IMR-90 (cell line): ENCODE measurements at regions not wholly inside any gene's neighbourhood (a gene's known extent, or its start where the extent isn't known, plus 50 kb on each side); places are given as distances from the start of the nearest gene placed in this dataset.

Experiments
- ATAC-seq: fragments of 200-7000 bp; cut with Tn5 transposase; 2 replicates; pipeline ENCODE4 v1.9.1; 2020; ENCODE audit warnings: low read depth, mild to moderate bottlenecking, moderate library complexity
- BruUV-seq: library from RNA; stranded (reverse); fragments of 400-500 nt; replicated peaks from 2 replicates; lab custom pipeline; 2021; lab: Mats Ljungman, UMichigan
- CTCF ChIA-PET: fragments of 300-600 bp; formaldehyde crosslinking; extraction: SDS; loops from one replicate; lab custom pipeline; 2021; ENCODE audit warnings: antibody characterized with exemption; lab: Yijun Ruan, JAX
- POLR2A ChIA-PET: fragments of 300-600 bp; sonication (Branson Sonifier 250); formaldehyde crosslinking; loops from one replicate; lab custom pipeline; 2022; ENCODE audit warnings: antibody characterized with exemption; ENCODE audit not compliant: unreplicated experiment; lab: Charles Lee
- DNase-seq: peaks from one replicate; pipeline ENCODE4 v3.0.0; 2013
- H2AFZ ChIP-seq: replicated peaks from 2 replicates; pipeline ENCODE3; 2013; ENCODE audit warnings: low read length, mild to moderate bottlenecking; ENCODE audit not compliant: poor library complexity
- H2AK5ac ChIP-seq: 2 replicates; pipeline ENCODE4 v1.6.1; 2013; ENCODE audit warnings: low read depth, low read length, inconsistent platforms
- H2AK9ac ChIP-seq: replicated peaks from 2 replicates; pipeline ENCODE3; 2013; ENCODE audit warnings: mild to moderate bottlenecking, low read depth, low read length, moderate library complexity; ENCODE audit not compliant: poor library complexity
- H2BK120ac ChIP-seq: 2 replicates; pipeline ENCODE4 v1.6.1; 2013; ENCODE audit warnings: low read depth, low read length, inconsistent platforms
- H2BK15ac ChIP-seq: 3 replicates; pipeline ENCODE4 v1.6.1; 2013; ENCODE audit warnings: low read depth, low read length, inconsistent platforms
- H2BK20ac ChIP-seq: 2 replicates; pipeline ENCODE4 v1.6.1; 2013; ENCODE audit warnings: low read depth, mild to moderate bottlenecking, inconsistent platforms, low read length, moderate library complexity
- H2BK5ac ChIP-seq: 2 replicates; pipeline ENCODE4 v1.6.1; 2013; ENCODE audit warnings: mild to moderate bottlenecking, low read depth, low read length, inconsistent platforms; ENCODE audit not compliant: poor library complexity, severe bottlenecking
- H3K14ac ChIP-seq: replicated peaks from 2 replicates; pipeline ENCODE4 v1.6.1; 2013; ENCODE audit warnings: low read depth, low read length, inconsistent platforms
- H3K18ac ChIP-seq: 2 replicates; pipeline ENCODE4 v1.6.1; 2013; ENCODE audit warnings: low read depth, low read length, control low read depth
- H3K23ac ChIP-seq: 2 replicates; pipeline ENCODE4 v1.6.1; 2013; ENCODE audit warnings: low read depth, low read length, inconsistent platforms
- H3K27ac ChIP-seq: 2 replicates; pipeline ENCODE4 v1.5.1; 2013; ENCODE audit warnings: mild to moderate bottlenecking, control low read depth, low read length; ENCODE audit not compliant: insufficient read depth
- H3K27me3 ChIP-seq: 2 replicates; pipeline ENCODE4 v1.6.1; 2013; ENCODE audit warnings: low read length; ENCODE audit not compliant: control insufficient read depth, insufficient read depth
- H3K36me3 ChIP-seq: 2 replicates; pipeline ENCODE4 v1.6.1; 2013; ENCODE audit warnings: low read length, mixed read lengths; ENCODE audit not compliant: control insufficient read depth, insufficient read depth
- H3K4ac ChIP-seq: 2 replicates; pipeline ENCODE4 v1.6.1; 2013; ENCODE audit warnings: low read depth, low read length, inconsistent platforms
- H3K4me1 ChIP-seq: 2 replicates; pipeline ENCODE4 v1.6.1; 2013; ENCODE audit warnings: low read length, mixed read lengths; ENCODE audit not compliant: control insufficient read depth, insufficient read depth
- H3K4me2 ChIP-seq: 2 replicates; pipeline ENCODE4 v1.6.1; 2013; ENCODE audit warnings: low read depth, mild to moderate bottlenecking, control low read depth, low read length, moderate library complexity
- H3K4me3 ChIP-seq: 2 replicates; pipeline ENCODE4 v1.5.1; 2013; ENCODE audit warnings: low read depth, mild to moderate bottlenecking, control low read depth, low read length, moderate library complexity; ENCODE audit not compliant: insufficient read depth
- H3K56ac ChIP-seq: 2 replicates; pipeline ENCODE4 v1.6.1; 2013; ENCODE audit warnings: low read length, inconsistent platforms; ENCODE audit not compliant: insufficient read depth; ENCODE audit errors: extremely low read depth
- H3K79me1 ChIP-seq, 2 experiments: 2 replicates each; pipeline ENCODE4 v1.6.1; 2013; ENCODE audit warnings: low read length in 2 of 2, inconsistent platforms in 1 of 2, low read depth in 1 of 2
- H3K9ac ChIP-seq: 2 replicates; pipeline ENCODE4 v1.6.1; 2013; ENCODE audit warnings: low read depth, low read length, control low read depth
- H3K9me1 ChIP-seq: 2 replicates; pipeline ENCODE4 v1.6.1; 2013; ENCODE audit warnings: low read length, inconsistent platforms; ENCODE audit not compliant: insufficient read depth
- H3K9me3 ChIP-seq: 2 replicates; pipeline ENCODE4 v1.6.1; 2013; ENCODE audit warnings: low read length; ENCODE audit not compliant: control insufficient read depth, insufficient read depth
- H4K20me1 ChIP-seq: 2 replicates; pipeline ENCODE4 v1.6.1; 2013; ENCODE audit warnings: low read length, inconsistent platforms; ENCODE audit not compliant: insufficient read depth
- H4K5ac ChIP-seq: 2 replicates; pipeline ENCODE4 v1.6.1; 2013; ENCODE audit warnings: mild to moderate bottlenecking, low read depth, low read length, control low read depth
- H4K8ac ChIP-seq, 2 experiments: 2 replicates each; pipeline ENCODE4 v1.6.1; 2013; ENCODE audit warnings: low read depth in 2 of 2, low read length in 2 of 2, control low read depth in 1 of 2, inconsistent platforms in 1 of 2
- H4K91ac ChIP-seq: 2 replicates; pipeline ENCODE4 v1.6.1; 2013; ENCODE audit warnings: low read depth, low read length, inconsistent platforms; ENCODE audit not compliant: insufficient read depth
- BHLHE40 ChIP-seq: fragments of 150-350 bp; IDR thresholded peaks from 2 replicates; pipeline ENCODE4 v1.6.1; 2016; ENCODE audit warnings: mild to moderate bottlenecking, low read depth, low read length
- CEBPB ChIP-seq: IDR thresholded peaks from 2 replicates; pipeline ENCODE4 v1.6.1; 2012; ENCODE audit warnings: low read depth, low read length, improper control_type of control experiment
- CHD1 ChIP-seq: IDR thresholded peaks from 2 replicates; pipeline ENCODE4 v1.6.1; 2012; ENCODE audit warnings: low read depth, low read length, improper control_type of control experiment
- CTCF ChIP-seq: conservative IDR thresholded peaks from 2 replicates; pipeline ENCODE4 v1.5.1; 2012; ENCODE audit warnings: mild to moderate bottlenecking, low read depth, low read length, improper control_type of control experiment
- ELK1 ChIP-seq: fragments of 150-350 bp; IDR thresholded peaks from 2 replicates; pipeline ENCODE4 v1.6.1; 2016; ENCODE audit warnings: low read depth, mild to moderate bottlenecking, low read length, moderate library complexity, borderline replicate concordance
- MAFK ChIP-seq: IDR thresholded peaks from 2 replicates; pipeline ENCODE4 v1.6.1; 2012; ENCODE audit warnings: low read depth, low read length, improper control_type of control experiment
- MAZ ChIP-seq: IDR thresholded peaks from 2 replicates; pipeline ENCODE4 v1.6.1; 2012; ENCODE audit warnings: low read depth, mild to moderate bottlenecking, low read length, improper control_type of control experiment, moderate library complexity, borderline replicate concordance
- MXI1 ChIP-seq: IDR thresholded peaks from 2 replicates; pipeline ENCODE4 v1.6.1; 2012; ENCODE audit warnings: low read depth, mild to moderate bottlenecking, low read length, moderate library complexity, borderline replicate concordance
- NFE2L2 ChIP-seq: fragments of 150-350 bp; IDR thresholded peaks from 2 replicates; pipeline ENCODE4 v1.6.1; 2016; ENCODE audit warnings: low read depth, mild to moderate bottlenecking, low read length
- POLR2A ChIP-seq: IDR thresholded peaks from 2 replicates; pipeline ENCODE4 v1.6.1; 2012; ENCODE audit warnings: mild to moderate bottlenecking, low read depth, low read length
- RAD21 ChIP-seq: IDR thresholded peaks from 2 replicates; pipeline ENCODE4 v1.6.1; 2012; ENCODE audit warnings: low read length, improper control_type of control experiment
- RCOR1 ChIP-seq: IDR thresholded peaks from 2 replicates; pipeline ENCODE4 v1.6.1; 2012; ENCODE audit warnings: mild to moderate bottlenecking, low read length, improper control_type of control experiment; ENCODE audit not compliant: insufficient replicate concordance
- RFX5 ChIP-seq: IDR thresholded peaks from 2 replicates; pipeline ENCODE4 v1.8.0; 2012; ENCODE audit warnings: low read depth, mild to moderate bottlenecking, low read length, moderate library complexity
- USF2 ChIP-seq: fragments of 150-350 bp; IDR thresholded peaks from 2 replicates; pipeline ENCODE4 v1.6.1; 2017; ENCODE audit warnings: mild to moderate bottlenecking, antibody characterized with exemption, low read length, low read depth
- WGBS, 2 experiments: methylation state at CpG; one replicate each; pipeline versions ENCODE4 v1.1.5 to v1.1.7; 2013; ENCODE audit warnings: missing lambda C conversion rate in 2 of 2; ENCODE audit not compliant: insufficient read length in 1 of 2; ENCODE audit errors: extremely low coverage in 2 of 2; 5-methylcytosine and 5-hydroxymethylcytosine counted together
- dilution Hi-C: fragments of 300-500 bp; cut with HindIII; formaldehyde crosslinking; loops from one replicate; pipeline ENCODE4 v1.14.3; 2018; ENCODE audit warnings: low sequenced_read_pairs; ENCODE audit not compliant: unreplicated experiment
- in situ Hi-C: fragments of 300-500 bp; cut with MboI; formaldehyde crosslinking; loops from 3 replicates; pipeline ENCODE4 v1.14.3; 2019; ENCODE audit warnings: low sequenced_read_pairs, inconsistent platforms, mixed read lengths
- intact Hi-C: fragments of 100-400 bp; cut with micrococcal nuclease; formaldehyde crosslinking; loops from 2 replicates; pipeline ENCODE4 v1.10.0; 2022

GRCh38 chr18:38867680-38868079, 1302.1 kb upstream of the CELF4 start:
- Histone ChIP-seq H3K79me1 (no peaks in the 10 kb centered on the region), H2AK9ac (no peak overlapping the region), H2BK20ac (no peak overlapping the region), H3K9me1 (no peaks in the 10 kb centered on the region), H3K4me1 (no peaks in the 10 kb centered on the region), H3K18ac (no peak overlapping the region), H3K36me3 (no peaks in the 10 kb centered on the region), H4K5ac (no peak overlapping the region), H3K4me2 (no peak overlapping the region), H2BK15ac (no peak overlapping the region), H3K4me3 (no peak overlapping the region), H2BK120ac (no peak overlapping the region), H3K4ac (no peak overlapping the region), H2AFZ (no peak overlapping the region), H4K91ac (no peak overlapping the region), H3K27ac (no peak overlapping the region), H2BK5ac (no peak overlapping the region), H4K8ac (no peak overlapping the region), H2AK5ac (no peak overlapping the region), H4K20me1 (no peaks in the 10 kb centered on the region), H3K27me3 (no peaks in the 10 kb centered on the region), H3K14ac (no peak overlapping the region), H3K23ac (no peak overlapping the region), H3K9me3 (peaks cover 5% of the 10 kb centered on the region; the same call in 1 of the 2 replicates), H3K56ac (no peak overlapping the region), H3K9ac (no peak overlapping the region)
- no TSS peak for BruUV-seq
- dilution Hi-C loops, result no loop called here
- DNase-seq (no peak), ATAC-seq (no peak)
- TF ChIP-seq MAZ, result no peak
- TF ChIP-seq USF2, result no peak
- TF ChIP-seq ELK1, result no peak
- TF ChIP-seq CTCF, result no peak
- TF ChIP-seq RFX5, result no peak
- no peak for TF ChIP-seq POLR2A
- no peak for TF ChIP-seq CEBPB
- no peak for TF ChIP-seq NFE2L2
- no peak for TF ChIP-seq BHLHE40
- no peak for TF ChIP-seq RCOR1
- TF ChIP-seq RAD21, result no peak
- TF ChIP-seq MAFK, result no peak
- TF ChIP-seq CHD1, result no peak
- TF ChIP-seq MXI1, result no peak
- ChIA-PET POLR2A (no interaction called here), CTCF (no interaction called here)
- WGBS, 2 experiments, result no CpG with 5 or more reads among the region's 2 CpGs
- intact Hi-C loops, result no loop called here
- in situ Hi-C loops, result no loop called here
